Breast epithelium (tissue), 4 donors: ENCODE measurements at regions not wholly inside any gene's neighbourhood (a gene's known extent, or its start where the extent isn't known, plus 50 kb on each side); places are given as distances from the start of the nearest gene placed in this dataset.

Source experiments
- DNase-seq, 2 donors: peaks; one replicate each; pipeline ENCODE4 v3.0.0-alpha.2; 2019; ENCODE audit warnings: low spot score in 2 of 2
- H3K27ac ChIP-seq, 2 donors: fragments of 200-600 bp; sonication (generic) in 1 of 2; one replicate each; pipeline ENCODE4 v1.5.1; 2016 to 2019; ENCODE audit warnings: mild to moderate bottlenecking in 1 of 2
- H3K27me3 ChIP-seq, 2 donors: fragments of 200-600 bp; sonication (generic) in 1 of 2; one replicate each; pipeline versions ENCODE4 v1.5.1 to v1.6.0; 2017 to 2019; ENCODE audit warnings: control low read depth in 1 of 2, mild to moderate bottlenecking in 1 of 2
- H3K36me3 ChIP-seq: fragments of 200-600 bp; one replicate; pipeline ENCODE4 v1.5.1; 2019
- H3K4me1 ChIP-seq, 2 donors: fragments of 200-600 bp; sonication (generic); one replicate each; pipeline ENCODE4 v1.5.1; 2016 to 2019; ENCODE audit warnings: control low read depth in 1 of 2
- H3K4me3 ChIP-seq, 3 donors: fragments of 200-600 bp; sonication (generic); 1 replicate in 2 of 3; 2 replicates in 1 of 3; pipeline ENCODE4 v1.5.1; 2016 to 2019; ENCODE audit warnings: mild to moderate bottlenecking in 3 of 3, moderate library complexity in 2 of 3
- H3K9me3 ChIP-seq, 2 donors: fragments of 200-600 bp; sonication (generic) in 1 of 2; one replicate each; pipeline ENCODE4 v1.5.1; 2016 to 2019; ENCODE audit warnings: control low read depth in 1 of 2
- POLR2A ChIP-seq: fragments of 450-650 bp; IDR thresholded peaks from one replicate; pipeline ENCODE4 v1.6.1; 2016; ENCODE audit warnings: antibody characterized with exemption, mild to moderate bottlenecking, moderate library complexity
- POLR2AphosphoS5 ChIP-seq, 3 donors: sonication (generic); formaldehyde crosslinking; IDR thresholded peaks; one replicate each; pipeline ENCODE4 v1.6.1; 2017; ENCODE audit warnings: antibody characterized with exemption in 3 of 3
- intact Hi-C: fragments of 100-400 bp; cut with DNase I; formaldehyde crosslinking; loops from one replicate; pipeline ENCODE4 v1.15.1; 2023; ENCODE audit warnings: low total_unique reads
- TF ChIP-seq, protein P1 (sequence below), 3 donors: fragments of 450-650 bp; IDR thresholded peaks; one replicate each; pipeline ENCODE4 v1.5.1; 2016 to 2017; ENCODE audit warnings: antibody characterized with exemption in 3 of 3, mild to moderate bottlenecking in 3 of 3, moderate library complexity in 3 of 3

GRCh38 chr10:3231951-3232730 is 59.6 kb upstream of the PITRM1 start:
- intact Hi-C loops = loop anchor here (5.0 kb wide), 2 partner anchors 555 to 930 kb away; partner anchors contain the start of gene KLF6
- DNase-seq = no peak
- H3K4me3 ChIP-seq = no peak overlapping the region
- H3K36me3 ChIP-seq = no peaks in the 10 kb centered on the region
- TF ChIP-seq POLR2AphosphoS5 (IDR thresholded peaks at IDR 0.05) = no peak
- TF ChIP-seq, protein P1, sequence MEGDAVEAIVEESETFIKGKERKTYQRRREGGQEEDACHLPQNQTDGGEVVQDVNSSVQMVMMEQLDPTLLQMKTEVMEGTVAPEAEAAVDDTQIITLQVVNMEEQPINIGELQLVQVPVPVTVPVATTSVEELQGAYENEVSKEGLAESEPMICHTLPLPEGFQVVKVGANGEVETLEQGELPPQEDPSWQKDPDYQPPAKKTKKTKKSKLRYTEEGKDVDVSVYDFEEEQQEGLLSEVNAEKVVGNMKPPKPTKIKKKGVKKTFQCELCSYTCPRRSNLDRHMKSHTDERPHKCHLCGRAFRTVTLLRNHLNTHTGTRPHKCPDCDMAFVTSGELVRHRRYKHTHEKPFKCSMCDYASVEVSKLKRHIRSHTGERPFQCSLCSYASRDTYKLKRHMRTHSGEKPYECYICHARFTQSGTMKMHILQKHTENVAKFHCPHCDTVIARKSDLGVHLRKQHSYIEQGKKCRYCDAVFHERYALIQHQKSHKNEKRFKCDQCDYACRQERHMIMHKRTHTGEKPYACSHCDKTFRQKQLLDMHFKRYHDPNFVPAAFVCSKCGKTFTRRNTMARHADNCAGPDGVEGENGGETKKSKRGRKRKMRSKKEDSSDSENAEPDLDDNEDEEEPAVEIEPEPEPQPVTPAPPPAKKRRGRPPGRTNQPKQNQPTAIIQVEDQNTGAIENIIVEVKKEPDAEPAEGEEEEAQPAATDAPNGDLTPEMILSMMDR (IDR thresholded peaks at IDR 0.05) = no peak
- no peak for TF ChIP-seq POLR2A
- H3K9me3 ChIP-seq = no peaks in the 10 kb centered on the region
- no peaks in the 10 kb centered on the region for H3K4me1 ChIP-seq
- no peak overlapping the region for H3K27ac ChIP-seq
- no peaks in the 10 kb centered on the region for H3K27me3 ChIP-seq

DNA sequence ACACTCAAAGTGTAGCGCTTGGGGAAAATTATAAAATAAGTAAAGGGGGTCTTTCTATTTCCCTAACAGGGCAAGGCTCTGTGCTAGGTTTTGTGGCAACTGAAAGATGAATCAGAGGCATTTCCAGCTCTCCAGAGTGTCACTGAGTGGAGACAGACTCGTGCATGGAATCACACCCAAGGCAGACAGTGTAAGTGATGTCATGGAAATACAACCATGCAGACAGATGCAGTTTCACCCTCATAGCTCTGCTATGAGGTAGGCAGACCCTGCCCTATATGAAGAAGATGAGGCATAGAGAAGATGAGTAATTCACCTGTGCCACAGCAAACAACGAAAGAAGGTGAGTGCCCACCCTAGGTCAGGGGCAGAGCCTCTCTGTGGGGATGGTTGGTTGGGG is 57.2 kb upstream of the PITRM1 start:
- H3K9me3 ChIP-seq = no peaks in the 10 kb centered on the region
- H3K27me3 ChIP-seq = no peaks in the 10 kb centered on the region
- DNase-seq = no peak
- no peaks in the 10 kb centered on the region for H3K36me3 ChIP-seq
- TF ChIP-seq, protein P1 (IDR thresholded peaks at IDR 0.05) = no peak
- TF ChIP-seq POLR2A (no peak), POLR2AphosphoS5 (IDR thresholded peaks at IDR 0.05) (no peak)
- no peak overlapping the region for H3K4me3 ChIP-seq
- intact Hi-C loops = loop anchor here (5.0 kb wide), 2 partner anchors 557 to 932 kb away; partner anchors contain the start of gene KLF6
- no peaks in the 10 kb centered on the region for H3K4me1 ChIP-seq
- no peak overlapping the region for H3K27ac ChIP-seq

GRCh38 chr10:3228629-3228945 is 56.0 kb upstream of the PITRM1 start:
- intact Hi-C loops = no loop called here
- no peak for TF ChIP-seq POLR2AphosphoS5 (IDR thresholded peaks at IDR 0.05)
- no peak for TF ChIP-seq POLR2A
- TF ChIP-seq, protein P1 (IDR thresholded peaks at IDR 0.05) = no peak
- H3K36me3 ChIP-seq = no peaks in the 10 kb centered on the region
- H3K4me1 ChIP-seq = no peaks in the 10 kb centered on the region
- no peaks in the 10 kb centered on the region for H3K9me3 ChIP-seq
- no peak overlapping the region for H3K4me3 ChIP-seq
- no peaks in the 10 kb centered on the region for H3K27me3 ChIP-seq
- peak overlapping the region; percentile 75 to 83 for H3K27ac ChIP-seq
- DNase-seq = no peak

DNA sequence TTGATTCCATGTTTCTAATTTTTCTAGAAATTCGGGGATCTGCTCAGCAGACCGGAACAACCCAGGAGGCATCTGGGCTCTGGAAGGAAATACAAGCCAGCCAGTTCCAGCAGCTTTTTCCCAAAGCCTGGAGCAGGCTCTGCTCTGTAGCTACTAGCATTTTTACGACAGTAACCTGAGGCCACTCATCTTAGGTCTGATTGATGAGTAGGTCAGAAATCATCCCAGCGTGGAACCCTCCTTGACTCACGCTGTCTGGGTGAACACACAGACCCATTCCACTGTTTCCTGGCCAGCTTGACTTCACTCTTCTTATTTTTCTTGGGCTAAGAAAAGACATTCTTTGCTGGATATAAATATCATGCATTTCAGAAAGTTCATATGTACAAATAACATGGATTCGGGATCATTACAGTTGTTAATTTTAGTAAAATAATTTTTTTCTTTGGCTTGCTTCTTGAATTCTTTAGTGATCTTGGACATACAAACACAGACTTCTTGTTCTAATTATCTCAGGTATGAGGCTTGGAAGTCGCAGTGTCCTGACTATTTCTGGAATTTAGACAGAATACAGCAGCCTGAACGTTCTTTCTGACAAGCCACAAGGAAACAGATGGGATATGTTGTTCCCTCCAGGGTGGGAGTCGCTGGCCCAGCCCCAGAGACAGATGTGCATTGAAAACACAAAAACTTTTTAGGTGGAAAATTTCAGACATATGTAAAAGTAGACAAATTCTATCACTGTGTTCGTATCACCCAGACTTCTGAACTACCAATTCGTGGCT is 54.6 kb upstream of the PITRM1 start:
- Histone ChIP-seq H3K36me3 (no peaks in the 10 kb centered on the region), H3K4me1 (no peaks in the 10 kb centered on the region), H3K4me3 (no peak overlapping the region), H3K27me3 (no peaks in the 10 kb centered on the region), H3K27ac (peak overlapping the region; percentile 77 to 83), H3K9me3 (no peaks in the 10 kb centered on the region)
- TF ChIP-seq POLR2AphosphoS5 (IDR thresholded peaks at IDR 0.05) (no peak), POLR2A (no peak)
- TF ChIP-seq, protein P1 (IDR thresholded peaks at IDR 0.05) = no peak
- no peak for DNase-seq
- intact Hi-C loops = no loop called here

DNA sequence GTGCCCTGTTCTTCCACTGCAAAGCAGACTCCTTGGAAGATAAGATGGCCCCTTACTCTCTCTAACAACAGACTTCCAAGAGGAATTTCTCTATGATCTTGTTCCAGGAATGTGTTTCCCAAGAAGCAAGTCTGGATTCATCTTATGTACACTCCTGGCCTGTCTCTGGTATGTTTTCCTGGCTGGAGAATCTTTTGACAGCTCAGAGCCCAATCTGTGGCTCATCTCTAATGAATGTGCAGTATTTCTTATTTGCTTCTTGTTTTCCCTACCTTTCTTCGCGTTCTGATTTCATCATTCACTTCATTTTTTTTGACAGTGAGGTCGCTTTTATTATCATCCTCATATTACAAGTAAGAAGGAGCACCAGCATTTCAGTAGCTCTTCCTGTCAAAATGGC is 53.0 kb upstream of the PITRM1 start:
- H3K4me3 ChIP-seq = no peak overlapping the region
- TF ChIP-seq POLR2A = no peak
- TF ChIP-seq, protein P1 (IDR thresholded peaks at IDR 0.05) = no peak
- no peak for TF ChIP-seq POLR2AphosphoS5 (IDR thresholded peaks at IDR 0.05)
- intact Hi-C loops = no loop called here
- H3K4me1 ChIP-seq = no peaks in the 10 kb centered on the region
- no peaks in the 10 kb centered on the region for H3K9me3 ChIP-seq
- DNase-seq = no peak
- H3K36me3 ChIP-seq = no peaks in the 10 kb centered on the region
- H3K27me3 ChIP-seq = no peaks in the 10 kb centered on the region
- H3K27ac ChIP-seq = peak overlapping the region in 1 of 2 donors; percentile 83
